Pulmonary artery endothelial cell (primary cell): ENCODE measurements at regions not wholly inside any gene's neighbourhood (a gene's known extent, or its start where the extent isn't known, plus 50 kb on each side); places are given as distances from the start of the nearest gene placed in this dataset.

Experiments
- DNase-seq: peaks from one replicate; pipeline ENCODE4 v3.0.0-alpha.2; 2011; ENCODE audit warnings: low read depth, low spot score

GRCh38 chr9:80400624-80401230 is 829.0 kb downstream of the TLE4 start:
- DNase-seq = no peak

- no peak for DNase-seq
These were observed 827.8 kb downstream of the TLE4 start for GRCh38 chr9:80399606-80400005.

- DNase-seq = no peak
These were observed 816.1 kb downstream of the TLE4 start for GRCh38 chr9:80387828-80388227.

GRCh38 chr9:80385246-80385645 is 813.5 kb downstream of the TLE4 start:
- no peak for DNase-seq

GRCh38 chr9:80383331-80383730 is 811.6 kb downstream of the TLE4 start:
- DNase-seq = no peak

- DNase-seq = no peak
These were observed 810.6 kb downstream of the TLE4 start for GRCh38 chr9:80382211-80382891.

- DNase-seq = no peak
These were observed 808.5 kb downstream of the TLE4 start for GRCh38 chr9:80380301-80380700.

GRCh38 chr9:80378669-80379293 is 807.0 kb downstream of the TLE4 start:
- DNase-seq = no peak

GRCh38 chr9:80376180-80376579 is 804.4 kb downstream of the TLE4 start:
- DNase-seq = no peak

- DNase-seq = no peak
These were observed 803.7 kb downstream of the TLE4 start for GRCh38 chr9:80375477-80375876.

GRCh38 chr9:80369641-80370040 is 797.9 kb downstream of the TLE4 start:
- DNase-seq = no peak

- DNase-seq = no peak
These were observed 794.9 kb downstream of the TLE4 start for GRCh38 chr9:80366626-80367025.

GRCh38 chr9:80359941-80360881 is 788.4 kb downstream of the TLE4 start:
- DNase-seq = no peak

- DNase-seq = no peak
These were observed 787.5 kb downstream of the TLE4 start for GRCh38 chr9:80359291-80359690.

- no peak for DNase-seq
These were observed 781.2 kb downstream of the TLE4 start for GRCh38 chr9:80352967-80353366.

- DNase-seq = no peak
These were observed 779.8 kb downstream of the TLE4 start for GRCh38 chr9:80351612-80352011.

- no peak for DNase-seq
These were observed 754.3 kb downstream of the TLE4 start for GRCh38 chr9:80326105-80326504.

- DNase-seq = no peak
These were observed 749.2 kb downstream of the TLE4 start for GRCh38 chr9:80320916-80321315.

GRCh38 chr9:80320480-80320879 is 748.7 kb downstream of the TLE4 start:
- DNase-seq = no peak

- DNase-seq = no peak
These were observed 733.4 kb downstream of the TLE4 start for GRCh38 chr9:80305136-80305535.

- DNase-seq = no peak
These were observed 723.2 kb downstream of the TLE4 start for GRCh38 chr9:80294955-80295354.

GRCh38 chr9:80294318-80294717 is 722.6 kb downstream of the TLE4 start:
- DNase-seq = no peak
